Liver (tissue), 8 donors: ENCODE measurements at regions not wholly inside any gene's neighbourhood (a gene's known extent, or its start where the extent isn't known, plus 50 kb on each side); places are given as distances from the start of the nearest gene placed in this dataset.
"Not testable (repeated sequence)": the region's sequence is repeated elsewhere in the genome, so short reads cannot be mapped to it uniquely, and the experiment has no call there.

ENCODE experiments used
- DNase-seq: peaks from one replicate; pipeline ENCODE4 v3.0.0-alpha.2; 2017; ENCODE audit warnings: low spot score
- H3K27ac ChIP-seq, 2 donors: one replicate each; pipeline ENCODE4 v1.7.0; 2013; ENCODE audit warnings: inconsistent platforms in 2 of 2, low read length in 2 of 2, control low read depth in 1 of 2, low read depth in 1 of 2, mild to moderate bottlenecking in 1 of 2
- H3K27me3 ChIP-seq, 4 donors: one replicate each; pipeline versions ENCODE4 v1.6.1 to v1.7.0; 2013; ENCODE audit warnings: low read length in 3 of 4, inconsistent platforms in 1 of 4, mild to moderate bottlenecking in 1 of 4, moderate library complexity in 1 of 4; ENCODE audit not compliant: control insufficient read depth in 4 of 4, insufficient read depth in 4 of 4
- H3K36me3 ChIP-seq, 4 donors: one replicate each; pipeline versions ENCODE4 v1.6.1 to v1.7.0; 2013; ENCODE audit warnings: low read length in 3 of 4, mild to moderate bottlenecking in 3 of 4, low read depth in 1 of 4, moderate library complexity in 1 of 4; ENCODE audit not compliant: control insufficient read depth in 4 of 4, insufficient read depth in 3 of 4
- H3K4me1 ChIP-seq, 4 donors: one replicate each; pipeline versions ENCODE4 v1.6.1 to v1.7.0; 2013; ENCODE audit warnings: low read length in 3 of 4, mild to moderate bottlenecking in 3 of 4, moderate library complexity in 1 of 4; ENCODE audit not compliant: control insufficient read depth in 4 of 4, insufficient read depth in 4 of 4
- H3K4me3 ChIP-seq, 3 donors: one replicate each; pipeline versions ENCODE4 v1.6.1 to v1.7.0; 2013; ENCODE audit warnings: low read length in 3 of 3, control low read depth in 1 of 3, low read depth in 1 of 3, mild to moderate bottlenecking in 1 of 3
- H3K9ac ChIP-seq, 2 donors: one replicate each; pipeline ENCODE4 v1.7.0; 2013; ENCODE audit warnings: low read length in 2 of 2, mild to moderate bottlenecking in 2 of 2, moderate library complexity in 2 of 2, control low read depth in 1 of 2, low read depth in 1 of 2
- H3K9me3 ChIP-seq, 4 donors: one replicate each; pipeline versions ENCODE4 v1.6.1 to v1.7.0; 2013; ENCODE audit warnings: low read length in 3 of 4; ENCODE audit not compliant: control insufficient read depth in 4 of 4
- EGR1 ChIP-seq, 2 donors: IDR thresholded peaks; 2 replicates each; pipeline ENCODE4 v1.6.1; 2016 to 2018; ENCODE audit warnings: antibody characterized with exemption in 2 of 2, low read depth in 2 of 2
- FOXA1 ChIP-seq: IDR thresholded peaks from 2 replicates; pipeline ENCODE4 v1.6.1; 2016; ENCODE audit warnings: antibody characterized with exemption
- HNF4G ChIP-seq: IDR thresholded peaks from 2 replicates; pipeline ENCODE4 v1.6.1; 2016; ENCODE audit warnings: antibody characterized with exemption
- NR2F2 ChIP-seq: IDR thresholded peaks from 2 replicates; pipeline ENCODE4 v1.6.1; 2016; ENCODE audit warnings: antibody characterized with exemption
- RAD21 ChIP-seq, 2 donors: IDR thresholded peaks; 2 replicates each; pipeline ENCODE4 v1.6.1; 2016; ENCODE audit warnings: antibody characterized with exemption in 2 of 2, mild to moderate bottlenecking in 2 of 2
- RXRA ChIP-seq, 2 donors: IDR thresholded peaks; 2 replicates each; pipeline ENCODE4 v1.6.1; 2017 to 2018; ENCODE audit warnings: antibody characterized with exemption in 2 of 2, mild to moderate bottlenecking in 1 of 2
- WGBS: extraction: QIAGEN DNeasy Blood & Tissue Kit; methylation state at CpG from one replicate; pipeline ENCODE4 v1.1.7; 2013; 5-methylcytosine and 5-hydroxymethylcytosine counted together
- TF ChIP-seq, protein P1 (sequence below): fragments of 150-350 bp; IDR thresholded peaks from 2 replicates; pipeline ENCODE4 v1.5.1; 2017; ENCODE audit warnings: improper control_type of control experiment, low read depth, low read length; ENCODE audit not compliant: missing input control
- donor health status: healthy.
- donor health status: healthy.
- donor health status: healthy.
- donor health status: healthy.
- donor health status: healthy.

DNA sequence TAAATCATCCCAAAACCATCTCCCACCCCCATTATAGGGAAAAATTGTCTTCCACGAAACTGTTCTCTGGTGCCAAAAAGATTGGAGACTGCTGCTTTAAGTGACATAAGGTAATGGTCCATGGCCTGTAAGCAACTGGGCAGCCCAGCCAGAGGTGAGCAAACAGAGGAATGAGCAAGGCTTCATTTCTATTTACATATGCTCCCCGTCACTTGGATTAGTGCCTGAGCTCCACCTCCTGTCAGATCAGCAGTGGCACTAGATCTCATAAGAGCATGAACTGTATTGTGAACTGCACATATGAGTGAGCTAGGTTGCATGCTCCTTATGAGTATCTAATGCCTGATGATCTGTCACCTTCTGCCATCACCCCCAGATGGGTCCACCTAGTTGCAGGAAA is 1159.8 kb upstream of the ALCAM start:
- DNase-seq: no peak
- WGBS: 52% methylated on average over 2 of the region's 2 CpGs
- no peaks in the 10 kb centered on the region for H3K9me3 ChIP-seq

DNA sequence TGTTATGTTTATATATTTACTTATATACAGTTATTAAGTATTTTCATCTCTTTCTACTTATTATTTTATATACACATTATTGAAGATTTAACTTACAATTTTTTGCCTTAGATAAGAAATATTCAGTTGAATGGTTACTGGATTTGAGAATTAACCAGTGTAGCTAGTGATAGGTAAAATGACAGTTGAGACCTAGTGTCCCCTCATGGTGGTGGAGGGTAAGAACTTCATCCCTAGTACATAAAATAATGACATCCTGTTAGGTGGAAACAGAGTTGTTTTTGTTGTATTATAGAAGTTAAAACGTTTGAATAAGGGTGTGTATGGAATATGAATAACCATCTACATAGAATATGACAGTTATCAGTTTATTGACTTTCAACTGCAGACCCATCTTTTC is 1152.4 kb upstream of the ALCAM start:
- Histone ChIP-seq H3K4me1 (no peaks in the 10 kb centered on the region), H3K27ac (no peak overlapping the region), H3K27me3 (no peaks in the 10 kb centered on the region), H3K9ac (no peak overlapping the region), H3K9me3 (no peaks in the 10 kb centered on the region), H3K4me3 (no peak overlapping the region), H3K36me3 (no peaks in the 10 kb centered on the region)
- TF ChIP-seq, protein P1, sequence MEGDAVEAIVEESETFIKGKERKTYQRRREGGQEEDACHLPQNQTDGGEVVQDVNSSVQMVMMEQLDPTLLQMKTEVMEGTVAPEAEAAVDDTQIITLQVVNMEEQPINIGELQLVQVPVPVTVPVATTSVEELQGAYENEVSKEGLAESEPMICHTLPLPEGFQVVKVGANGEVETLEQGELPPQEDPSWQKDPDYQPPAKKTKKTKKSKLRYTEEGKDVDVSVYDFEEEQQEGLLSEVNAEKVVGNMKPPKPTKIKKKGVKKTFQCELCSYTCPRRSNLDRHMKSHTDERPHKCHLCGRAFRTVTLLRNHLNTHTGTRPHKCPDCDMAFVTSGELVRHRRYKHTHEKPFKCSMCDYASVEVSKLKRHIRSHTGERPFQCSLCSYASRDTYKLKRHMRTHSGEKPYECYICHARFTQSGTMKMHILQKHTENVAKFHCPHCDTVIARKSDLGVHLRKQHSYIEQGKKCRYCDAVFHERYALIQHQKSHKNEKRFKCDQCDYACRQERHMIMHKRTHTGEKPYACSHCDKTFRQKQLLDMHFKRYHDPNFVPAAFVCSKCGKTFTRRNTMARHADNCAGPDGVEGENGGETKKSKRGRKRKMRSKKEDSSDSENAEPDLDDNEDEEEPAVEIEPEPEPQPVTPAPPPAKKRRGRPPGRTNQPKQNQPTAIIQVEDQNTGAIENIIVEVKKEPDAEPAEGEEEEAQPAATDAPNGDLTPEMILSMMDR: peak; percentile 18
- no peak for TF ChIP-seq NR2F2
- TF ChIP-seq RAD21 (IDR thresholded peaks at IDR 0.05): peak; percentile 68 to 69
- 18% methylated on average over 1 of the region's 1 CpG for WGBS
- DNase-seq: no peak

More for the DNA sequence above, 1159.8 kb upstream of the ALCAM start:
- Histone ChIP-seq H3K36me3 (no peaks in the 10 kb centered on the region), H3K27me3 (no peaks in the 10 kb centered on the region), H3K4me3 (no peak overlapping the region), H3K27ac (no peak overlapping the region), H3K9ac (no peak overlapping the region), H3K4me1 (no peaks in the 10 kb centered on the region)
- TF ChIP-seq EGR1 (IDR thresholded peaks at IDR 0.05; ENCODE audit: low read depth in 2 of 2) (no peak), HNF4G (no peak), NR2F2 (no peak)
- TF ChIP-seq, protein P1: no peak

DNA sequence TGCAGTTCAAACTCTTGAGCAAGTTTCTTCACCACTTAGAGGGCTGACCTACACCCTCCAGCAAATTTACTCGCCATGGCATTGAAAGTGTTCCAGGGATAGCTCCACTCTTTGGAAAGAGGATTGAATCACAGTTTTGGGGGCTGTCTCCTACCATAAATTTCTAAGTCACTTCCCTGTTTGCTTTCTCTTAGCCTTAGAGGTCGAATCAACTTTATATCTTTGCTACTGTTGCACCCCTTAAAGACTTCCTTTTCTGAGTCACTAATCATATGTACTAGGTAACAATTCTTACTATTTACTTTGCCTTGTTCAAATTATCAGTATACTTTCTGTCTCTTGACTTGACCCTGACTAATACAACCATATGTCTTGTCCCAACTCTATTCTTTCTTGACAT is 1151.8 kb upstream of the ALCAM start:
- no peaks in the 10 kb centered on the region for H3K27me3 ChIP-seq
- H3K4me3 ChIP-seq: no peak overlapping the region
- no peak overlapping the region for H3K9ac ChIP-seq
- H3K27ac ChIP-seq: no peak overlapping the region
- no peaks in the 10 kb centered on the region for H3K9me3 ChIP-seq
- TF ChIP-seq FOXA1: no peak
- no peak for TF ChIP-seq RXRA (IDR thresholded peaks at IDR 0.05)
- no peak for DNase-seq
- 74% methylated on average over 2 of the region's 2 CpGs for WGBS
- H3K4me1 ChIP-seq: no peaks in the 10 kb centered on the region
- no peaks in the 10 kb centered on the region for H3K36me3 ChIP-seq

DNA sequence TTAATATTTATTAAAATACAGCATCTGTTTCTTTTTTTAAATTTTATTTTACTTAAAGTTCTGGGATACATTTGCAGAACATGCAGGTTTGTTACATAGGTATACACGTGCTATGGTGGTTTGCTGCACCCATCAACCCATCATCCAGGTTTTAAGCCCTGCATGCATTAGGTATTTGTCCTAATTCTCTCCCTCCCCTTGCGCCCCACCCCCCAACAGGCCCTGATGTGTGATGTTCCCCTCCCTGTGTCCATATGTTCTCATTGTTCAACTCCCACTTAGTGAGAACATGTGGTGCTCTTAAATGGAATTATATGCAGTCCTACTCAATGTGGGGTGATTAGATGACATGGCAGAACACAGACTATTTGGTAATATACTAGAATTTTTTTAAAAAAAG is 1147.7 kb upstream of the ALCAM start:
- H3K4me1 ChIP-seq, H3K27ac ChIP-seq, H3K4me3 ChIP-seq, H3K9ac ChIP-seq, H3K27me3 ChIP-seq, H3K36me3 ChIP-seq, H3K9me3 ChIP-seq, DNase-seq: not testable (repeated sequence)
- 90% methylated on average over 2 of the region's 2 CpGs for WGBS
